ENCODE measurements at regions not wholly inside any gene's neighbourhood (a gene's known extent, or its start where the extent isn't known, plus 50 kb on each side); places are given as distances from the start of the nearest gene placed in this dataset.

GRCh38 chr12:30420561-30420960 is 275.1 kb downstream of the IPO8 start:
- Histone ChIP-seq H3K4me3 (replicated peaks; ENCODE audit: low read depth, low read length) (no peak overlapping the region), H3K36me3 (ENCODE audit: control insufficient read depth, insufficient read depth, low read length) (no peaks in the 10 kb centered on the region), H3K27me3 (replicated peaks; ENCODE audit: control insufficient read depth, insufficient read depth, low read length) (no peaks in the 10 kb centered on the region)
- no peak for DNase-seq (ENCODE audit: extremely low read depth, insufficient read length)
- no peak for TF ChIP-seq CTCF (IDR thresholded peaks at IDR 0.05; ENCODE audit: insufficient read depth, low read length, poor library complexity, severe bottlenecking)

- no peak for TF ChIP-seq CTCF (IDR thresholded peaks at IDR 0.05; ENCODE audit: insufficient read depth, low read length, poor library complexity, severe bottlenecking)
- Histone ChIP-seq H3K36me3 (ENCODE audit: control insufficient read depth, insufficient read depth, low read length) (no peaks in the 10 kb centered on the region), H3K27me3 (replicated peaks; ENCODE audit: control insufficient read depth, insufficient read depth, low read length) (no peaks in the 10 kb centered on the region), H3K4me3 (replicated peaks; ENCODE audit: low read depth, low read length) (no peak overlapping the region)
- no peak for DNase-seq (ENCODE audit: extremely low read depth, insufficient read length)
These were observed 277.9 kb downstream of the IPO8 start for GRCh38 chr12:30417697-30418231.

GRCh38 chr12:30416631-30417030 is 279.0 kb downstream of the IPO8 start:
- TF ChIP-seq CTCF (IDR thresholded peaks at IDR 0.05; ENCODE audit: insufficient read depth, low read length, poor library complexity, severe bottlenecking): no peak
- Histone ChIP-seq H3K27me3 (replicated peaks; ENCODE audit: control insufficient read depth, insufficient read depth, low read length) (no peaks in the 10 kb centered on the region), H3K4me3 (replicated peaks; ENCODE audit: low read depth, low read length) (no peak overlapping the region), H3K36me3 (ENCODE audit: control insufficient read depth, insufficient read depth, low read length) (no peaks in the 10 kb centered on the region)
- no peak for DNase-seq (ENCODE audit: extremely low read depth, insufficient read length)

- DNase-seq (ENCODE audit: extremely low read depth, insufficient read length): no peak
These were observed 279.9 kb downstream of the IPO8 start for GRCh38 chr12:30415777-30416176.

GRCh38 chr12:30414507-30414906 is 281.2 kb downstream of the IPO8 start:
- Histone ChIP-seq H3K36me3 (ENCODE audit: control insufficient read depth, insufficient read depth, low read length) (no peaks in the 10 kb centered on the region), H3K4me3 (replicated peaks; ENCODE audit: low read depth, low read length) (no peak overlapping the region), H3K27me3 (replicated peaks; ENCODE audit: control insufficient read depth, insufficient read depth, low read length) (no peaks in the 10 kb centered on the region)
- no peak for TF ChIP-seq CTCF (IDR thresholded peaks at IDR 0.05; ENCODE audit: insufficient read depth, low read length, poor library complexity, severe bottlenecking)
- DNase-seq (ENCODE audit: extremely low read depth, insufficient read length): no peak

More at GRCh38 chr12:30415777-30416176, 279.9 kb downstream of the IPO8 start:
- no peak overlapping the region for H3K4me3 ChIP-seq (replicated peaks; ENCODE audit: low read depth, low read length)
- H3K27me3 ChIP-seq (replicated peaks; ENCODE audit: control insufficient read depth, insufficient read depth, low read length): no peaks in the 10 kb centered on the region
- no peak for TF ChIP-seq CTCF (IDR thresholded peaks at IDR 0.05; ENCODE audit: insufficient read depth, low read length, poor library complexity, severe bottlenecking)
- no peaks in the 10 kb centered on the region for H3K36me3 ChIP-seq (ENCODE audit: control insufficient read depth, insufficient read depth, low read length)

GRCh38 chr12:30400349-30400748 is 295.3 kb downstream of the IPO8 start:
- Histone ChIP-seq H3K27me3 (replicated peaks; ENCODE audit: control insufficient read depth, insufficient read depth, low read length) (no peaks in the 10 kb centered on the region), H3K36me3 (ENCODE audit: control insufficient read depth, insufficient read depth, low read length) (no peaks in the 10 kb centered on the region), H3K4me3 (replicated peaks; ENCODE audit: low read depth, low read length) (no peak overlapping the region)
- no peak for TF ChIP-seq CTCF (IDR thresholded peaks at IDR 0.05; ENCODE audit: insufficient read depth, low read length, poor library complexity, severe bottlenecking)
- DNase-seq (ENCODE audit: extremely low read depth, insufficient read length): no peak
